ENCODE measurements at regions not wholly inside any gene's neighbourhood (a gene's known extent, or its start where the extent isn't known, plus 50 kb on each side); places are given as distances from the start of the nearest gene placed in this dataset.
"Not testable (repeated sequence)": the region's sequence is repeated elsewhere in the genome, so short reads cannot be mapped to it uniquely, and the experiment has no call there.

DNA sequence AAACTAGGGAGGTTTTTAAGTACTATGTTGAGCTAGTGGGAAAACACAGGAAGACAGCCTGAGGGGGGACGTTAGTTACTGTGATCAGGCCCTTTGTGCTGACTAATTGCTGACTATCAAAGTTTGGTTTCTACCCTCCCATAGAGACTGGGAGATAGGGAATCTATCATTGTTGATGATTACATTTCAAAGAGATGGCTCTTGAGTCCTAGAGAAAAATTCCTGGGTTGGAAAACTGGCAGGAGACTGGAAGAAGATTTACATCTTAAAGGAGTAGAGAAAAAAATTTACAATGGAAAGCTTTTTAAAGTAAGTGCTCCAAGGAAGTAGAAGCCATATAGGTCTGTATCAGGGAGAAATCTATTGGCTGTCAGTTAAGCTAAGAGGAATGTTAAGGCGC, 522.0 kb upstream of the KLHL1 start:
- DNase-seq (ENCODE audit: low spot score): no peak

DNA sequence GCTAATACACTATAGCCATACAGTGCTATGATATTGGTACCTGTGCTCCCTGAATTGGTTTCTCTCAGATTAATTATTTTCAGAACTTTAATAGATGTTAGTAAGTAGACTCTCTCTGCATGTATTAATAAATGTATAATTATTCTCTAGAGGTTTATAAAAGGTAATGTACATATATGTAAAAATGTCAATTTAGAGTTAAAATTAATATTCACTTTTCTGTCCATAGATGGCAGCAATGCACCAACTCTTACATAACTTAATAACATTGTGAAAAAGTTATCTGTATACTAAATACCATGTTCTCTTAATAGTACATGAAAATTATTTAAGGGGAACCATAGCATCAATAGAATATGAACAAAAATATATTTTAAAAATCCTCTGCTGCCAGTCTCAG, 515.0 kb upstream of the KLHL1 start:
- DNase-seq (ENCODE audit: low spot score): no peak

DNA sequence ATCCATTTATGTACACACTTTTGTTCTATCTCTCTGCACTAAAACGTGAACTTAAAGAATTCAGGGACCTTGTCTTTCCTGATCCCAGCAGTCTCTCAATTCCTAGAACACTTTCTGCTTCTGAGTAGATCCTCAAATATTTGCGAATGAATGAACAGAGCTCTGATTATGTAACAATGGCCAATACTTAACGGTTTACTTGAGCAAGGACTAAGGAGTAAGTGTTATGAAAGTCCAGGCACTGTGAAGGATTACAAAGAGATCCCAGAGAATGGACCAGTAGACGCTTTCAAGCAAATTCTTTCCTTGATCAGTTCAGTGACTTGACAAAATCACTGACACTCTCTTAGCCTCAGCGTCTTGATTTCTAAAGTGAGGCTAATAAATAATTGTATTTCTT, 514.5 kb upstream of the KLHL1 start:
- no peak for DNase-seq (ENCODE audit: low spot score)

DNA sequence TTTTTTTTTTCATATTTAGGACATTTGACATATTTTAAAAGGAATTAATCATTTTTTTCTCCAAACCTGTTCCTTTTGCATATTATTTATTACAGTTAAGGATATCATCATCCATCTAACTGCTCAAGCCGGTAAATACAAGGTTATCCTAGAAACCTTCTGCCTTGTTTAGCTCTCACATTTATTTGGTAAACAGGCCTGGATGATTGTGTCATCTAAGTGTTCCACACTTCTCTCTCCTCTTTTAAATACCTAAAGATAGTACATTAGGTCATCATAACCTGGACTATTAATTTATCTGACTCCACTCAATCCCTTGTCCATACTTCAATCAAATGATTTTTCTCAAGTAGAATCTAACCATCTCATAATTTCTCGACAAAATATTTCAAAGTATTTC, 511.7 kb upstream of the KLHL1 start:
- no peak for DNase-seq (ENCODE audit: low spot score)

DNA sequence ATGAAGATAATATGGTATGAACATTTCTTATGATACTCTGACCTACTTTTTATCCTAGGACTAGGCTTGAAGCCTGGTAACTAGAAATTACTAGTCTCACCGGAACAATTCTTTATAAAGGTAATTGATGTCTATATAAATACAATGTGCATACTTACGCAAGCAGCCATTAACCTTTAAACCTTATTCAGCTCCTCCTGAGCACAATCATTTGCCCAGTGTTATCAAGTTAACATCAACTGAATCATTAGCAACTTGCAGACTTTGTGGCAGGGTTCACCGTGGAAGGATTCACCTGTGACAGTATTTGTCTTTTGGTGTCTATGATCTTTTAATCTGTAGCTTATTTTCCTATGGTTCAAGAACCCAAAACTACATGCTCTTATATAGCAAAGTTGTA, 508.6 kb upstream of the KLHL1 start:
- no peak for DNase-seq (ENCODE audit: low spot score)

DNA sequence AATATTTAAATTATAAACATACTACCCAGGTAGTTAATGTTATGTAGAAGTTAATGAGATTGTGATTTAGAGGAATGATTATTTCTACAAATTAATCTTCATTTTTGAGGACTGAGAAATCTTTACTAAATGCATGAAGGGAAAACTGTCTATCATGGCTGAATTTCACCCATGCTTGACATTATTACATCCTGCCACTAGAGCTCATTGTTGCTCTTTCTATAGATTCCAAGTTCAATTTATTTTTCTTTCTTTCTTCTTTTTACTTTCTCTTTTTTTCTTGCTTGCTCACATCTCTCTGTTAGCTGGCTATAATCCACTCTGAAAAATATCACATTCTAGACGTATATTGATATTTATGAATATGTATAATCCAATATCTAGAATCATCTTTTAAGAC, 505.0 kb upstream of the KLHL1 start:
- DNase-seq (ENCODE audit: low spot score): no peak

DNA sequence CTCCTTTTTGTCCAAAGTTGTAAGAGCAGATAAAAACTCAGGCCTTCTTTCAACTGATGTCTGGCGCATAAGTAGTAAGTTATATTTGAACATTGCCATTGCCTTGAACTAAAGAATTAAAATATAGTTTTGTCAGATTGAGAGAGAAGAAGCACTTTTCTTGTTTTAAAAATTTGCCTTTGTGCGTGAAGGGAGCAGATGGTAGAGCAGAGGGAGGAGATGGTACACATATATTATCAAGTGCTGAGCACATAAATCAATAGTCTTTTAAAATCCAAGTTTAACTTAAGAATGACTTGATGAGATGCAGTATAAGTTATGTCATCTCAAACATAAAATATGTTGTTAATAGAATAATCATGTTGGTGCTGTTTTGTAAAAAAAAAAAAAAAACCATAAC, 504.6 kb upstream of the KLHL1 start:
- DNase-seq (ENCODE audit: low spot score): no peak

DNA sequence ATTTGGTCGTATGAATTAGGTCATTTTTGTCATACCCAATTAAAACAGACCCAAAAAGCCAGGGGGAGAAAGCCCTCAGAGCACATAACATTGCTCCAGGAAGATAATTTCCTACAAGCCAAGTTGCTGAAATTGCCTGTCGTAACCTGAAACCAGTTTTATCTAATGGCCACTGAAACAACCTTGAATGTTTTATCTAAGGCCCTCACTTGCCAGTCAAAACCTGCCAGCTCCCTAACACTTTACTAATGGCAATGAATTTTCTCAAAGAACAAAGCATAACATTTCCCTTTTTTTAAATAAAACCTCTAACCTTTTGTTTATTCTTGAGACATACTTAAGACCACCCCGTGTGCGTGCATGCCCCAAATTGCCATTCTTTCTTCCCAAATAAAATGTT, 496.2 kb upstream of the KLHL1 start:
- no peak for DNase-seq (ENCODE audit: low spot score)

DNA sequence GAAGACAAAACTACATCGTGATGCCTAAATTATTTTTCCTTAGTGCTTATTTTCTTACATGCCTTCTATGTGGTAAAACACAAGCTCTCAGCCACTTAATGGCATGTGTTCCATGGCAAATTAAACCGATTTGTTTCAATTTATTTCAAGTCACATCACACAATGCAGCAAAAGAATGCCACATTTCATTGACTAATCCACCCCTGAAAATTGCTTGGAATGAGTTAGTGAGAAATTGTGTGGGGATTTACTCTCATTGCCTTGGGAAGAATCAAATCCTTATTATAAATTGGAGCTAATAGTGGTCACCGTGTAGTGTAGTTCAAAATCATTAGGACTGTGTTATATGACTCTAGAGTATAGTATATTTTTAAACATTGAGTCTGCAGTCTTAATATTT, 485.5 kb upstream of the KLHL1 start:
- DNase-seq (ENCODE audit: low spot score): no peak

DNA sequence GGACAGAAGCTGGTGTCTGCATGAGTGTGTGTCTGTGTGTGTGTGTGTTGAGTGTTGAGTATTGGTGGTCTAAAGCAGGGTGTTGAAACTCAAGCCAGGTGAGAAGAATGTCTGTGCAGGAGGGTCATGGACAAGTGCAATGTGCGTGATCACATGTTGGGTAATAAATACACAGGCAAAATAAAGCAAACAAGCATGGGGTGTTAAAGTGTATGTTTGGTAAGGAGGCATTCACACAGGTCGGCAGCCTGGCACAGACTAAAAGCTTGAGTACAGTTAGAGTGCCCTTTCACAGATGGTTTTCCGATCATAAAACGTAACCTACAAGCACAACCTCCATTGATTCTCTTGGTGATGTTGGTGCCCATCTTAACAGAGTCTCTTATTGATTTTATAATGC, 476.9 kb upstream of the KLHL1 start:
- DNase-seq (ENCODE audit: low spot score): no peak

DNA sequence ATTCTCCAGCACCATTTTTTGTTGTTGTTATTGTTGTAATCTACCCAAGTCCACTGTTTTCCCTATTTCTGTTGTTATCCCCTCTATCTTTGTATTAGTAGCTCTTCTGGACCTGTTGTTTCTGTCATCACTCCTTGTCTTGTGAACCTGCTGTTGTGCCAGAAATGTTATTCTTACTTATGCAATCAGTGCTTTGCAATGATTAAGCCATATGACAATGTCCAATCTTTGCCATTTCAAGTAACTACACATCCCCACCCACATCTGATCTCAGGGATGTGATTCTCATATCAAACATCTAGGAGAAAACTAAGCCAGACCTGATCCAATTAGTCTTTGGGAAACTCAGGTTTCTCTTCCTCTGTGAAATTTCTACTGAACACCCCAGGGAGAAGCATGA, 472.6 kb upstream of the KLHL1 start:
- DNase-seq (ENCODE audit: low spot score): no peak

DNA sequence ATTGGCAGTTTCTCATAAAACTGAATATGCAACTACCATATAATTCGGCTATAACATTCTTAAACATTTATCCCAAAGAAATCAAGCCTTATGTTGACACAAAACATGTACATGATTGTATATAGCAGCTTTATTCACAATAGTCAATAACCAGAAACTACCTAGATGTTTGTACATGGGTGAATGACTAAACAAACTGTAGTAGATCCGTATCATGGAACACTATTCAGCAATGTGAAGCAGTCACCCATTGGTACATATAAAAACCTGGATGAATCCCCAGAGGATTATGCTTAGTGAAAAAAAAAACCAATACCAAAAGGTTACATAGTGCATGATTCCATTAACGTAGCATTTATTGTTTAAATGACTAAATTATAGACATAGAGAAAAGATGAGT, 471.7 kb upstream of the KLHL1 start:
- no peak for DNase-seq (ENCODE audit: low spot score)

DNA sequence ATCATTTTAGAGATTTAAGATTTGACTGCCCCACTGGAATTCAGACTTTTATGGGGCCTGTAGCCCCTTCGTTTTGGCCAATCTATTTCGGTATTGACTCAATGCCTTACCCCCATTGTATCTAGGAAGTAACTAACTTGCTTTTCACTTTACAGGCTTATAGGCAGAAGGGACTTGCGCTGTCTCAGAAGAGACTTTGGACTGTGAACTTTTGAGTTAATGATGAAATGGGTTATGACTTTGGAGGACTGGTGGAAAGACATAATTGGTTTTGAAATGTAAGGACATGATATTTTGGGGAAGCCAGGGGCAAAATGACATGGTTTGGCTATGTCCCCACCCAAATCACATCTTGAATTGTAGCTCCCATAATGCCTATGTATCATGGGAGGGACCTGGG, 463.0 kb upstream of the KLHL1 start:
- no peak for DNase-seq (ENCODE audit: low spot score)

DNA sequence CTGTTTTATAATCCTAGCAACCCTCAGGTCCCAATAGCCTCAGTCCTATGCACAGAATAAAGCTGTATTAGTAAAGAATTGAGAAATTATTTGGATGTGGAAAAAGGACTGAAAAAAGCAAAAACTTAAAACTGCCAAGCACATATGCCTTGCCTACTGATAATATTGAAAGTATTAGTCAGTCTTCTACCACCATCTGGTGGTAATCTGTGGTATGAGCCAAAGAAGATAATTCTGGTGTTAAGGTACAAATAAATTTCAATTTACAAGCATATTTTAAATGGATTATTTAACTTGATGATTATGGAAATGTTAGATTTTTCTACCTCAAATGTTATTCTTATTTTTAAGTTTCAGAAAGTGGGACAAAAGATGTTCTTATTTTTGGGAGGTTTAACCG, 460.3 kb upstream of the KLHL1 start:
- no peak for DNase-seq (ENCODE audit: low spot score)

DNA sequence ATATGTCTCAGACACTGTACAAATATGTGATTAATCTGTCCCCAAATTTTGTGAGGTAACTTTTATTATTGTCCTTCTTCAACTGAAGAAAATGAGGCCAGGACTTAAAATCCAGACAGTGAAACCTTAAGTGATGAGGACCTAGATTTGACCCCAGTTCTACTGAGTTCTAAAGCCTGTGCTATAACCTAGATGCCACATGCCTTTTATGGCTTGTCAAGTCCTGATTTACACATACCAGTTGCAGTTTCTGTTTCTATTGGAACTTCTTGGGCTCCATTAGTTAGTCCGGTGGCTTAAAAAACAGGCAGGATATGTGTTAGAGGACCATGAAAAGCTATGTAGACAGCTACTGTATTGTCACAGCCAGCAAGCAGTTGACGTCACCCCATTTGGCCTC, 436.5 kb upstream of the KLHL1 start:
- no peak for DNase-seq (ENCODE audit: low spot score)

DNA sequence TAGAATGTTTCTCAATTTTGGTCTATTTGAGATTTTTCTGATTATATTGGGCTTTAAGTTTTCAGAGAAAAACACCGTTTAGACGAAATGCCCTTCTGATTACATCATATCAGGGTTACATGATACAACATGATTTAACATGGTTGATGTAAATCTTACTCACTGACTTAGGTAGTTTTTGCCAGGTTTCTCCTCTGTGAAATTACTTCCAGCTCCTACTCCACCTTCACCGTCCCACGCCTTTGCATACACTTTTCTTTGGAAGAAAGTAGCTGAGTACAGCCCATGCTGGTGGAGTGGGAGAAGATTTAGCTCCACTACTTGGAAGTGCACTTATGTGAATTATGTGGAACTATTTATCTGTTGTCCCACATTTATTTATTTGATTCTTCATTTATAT, 433.2 kb upstream of the KLHL1 start:
- no peak for DNase-seq (ENCODE audit: low spot score)

DNA sequence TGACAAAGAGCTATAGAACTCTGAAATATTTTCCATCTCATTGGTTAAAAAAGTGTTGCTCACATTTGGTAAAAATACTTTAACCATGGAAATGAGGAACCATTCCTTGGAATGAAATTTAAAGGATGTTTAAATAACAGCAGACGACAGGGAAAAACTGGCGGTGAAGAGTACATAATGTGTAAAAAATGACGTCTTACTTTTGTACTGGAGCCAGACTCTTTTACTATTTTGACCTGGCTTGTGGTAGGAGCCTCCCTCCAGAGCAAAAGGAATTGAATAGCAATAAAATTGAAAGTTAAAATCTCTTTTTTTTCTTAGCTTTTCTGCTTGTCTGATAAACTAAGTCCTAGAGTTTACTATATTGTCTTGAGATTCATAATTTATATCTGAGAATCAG, 426.2 kb upstream of the KLHL1 start:
- DNase-seq (ENCODE audit: low spot score): no peak

DNA sequence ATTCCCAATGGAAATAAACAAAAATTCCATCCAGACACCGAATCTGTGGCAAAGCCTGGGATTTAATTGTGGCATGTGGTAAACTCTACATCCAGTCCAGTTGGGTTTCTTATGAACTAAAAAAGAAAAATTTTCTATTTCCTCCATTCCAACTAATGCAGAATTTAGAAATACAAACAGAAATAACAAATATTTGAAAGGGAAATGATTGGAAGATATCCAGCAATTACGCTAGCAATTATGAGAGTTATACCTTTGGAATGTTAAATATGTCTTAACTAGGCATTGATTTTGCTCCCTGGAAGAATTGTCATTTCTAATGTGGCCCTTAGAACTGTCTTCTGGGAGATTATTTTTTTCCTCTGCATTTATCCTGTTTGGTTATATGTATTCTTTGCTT, 421.4 kb upstream of the KLHL1 start:
- no peak for DNase-seq (ENCODE audit: low spot score)

DNA sequence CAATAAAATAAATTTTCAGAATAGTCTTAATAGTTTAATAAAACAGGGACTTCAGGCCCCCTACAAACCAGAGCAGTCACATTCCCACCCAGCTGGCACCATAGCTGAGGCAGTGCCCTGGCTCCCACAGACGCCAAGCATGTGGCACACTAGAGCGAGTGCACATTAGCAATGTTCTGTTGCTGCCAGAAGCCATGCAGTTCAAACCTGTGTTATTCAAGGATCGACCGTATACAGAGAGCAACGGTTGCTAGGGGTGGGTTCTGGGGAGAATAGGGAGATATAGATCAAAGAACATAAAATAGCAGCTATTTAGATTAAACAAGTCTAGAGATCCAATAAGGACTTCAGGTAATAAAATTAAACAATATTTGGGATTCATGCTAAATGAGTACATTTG, 419.3 kb upstream of the KLHL1 start:
- no peak for DNase-seq (ENCODE audit: low spot score)

DNA sequence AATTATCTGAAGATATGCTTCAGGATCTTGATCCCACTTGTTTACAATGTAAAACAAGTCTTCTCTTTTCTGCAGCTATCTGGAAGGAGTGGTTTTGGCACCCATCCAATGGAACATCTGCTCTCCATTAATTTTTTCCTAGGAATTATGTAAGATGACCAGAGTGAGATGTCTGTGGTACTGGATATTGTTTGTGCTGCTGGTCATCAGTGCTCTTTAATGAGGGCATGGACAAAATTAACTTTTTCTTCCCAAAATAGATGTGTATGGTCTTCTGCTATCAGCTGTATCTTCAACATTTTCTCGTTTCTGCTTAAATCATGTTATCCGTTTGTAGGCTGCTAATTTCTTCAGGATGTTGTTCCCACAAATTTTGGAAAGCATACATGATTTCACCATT, 415.4 kb upstream of the KLHL1 start:
- no peak for DNase-seq (ENCODE audit: low spot score)

DNA sequence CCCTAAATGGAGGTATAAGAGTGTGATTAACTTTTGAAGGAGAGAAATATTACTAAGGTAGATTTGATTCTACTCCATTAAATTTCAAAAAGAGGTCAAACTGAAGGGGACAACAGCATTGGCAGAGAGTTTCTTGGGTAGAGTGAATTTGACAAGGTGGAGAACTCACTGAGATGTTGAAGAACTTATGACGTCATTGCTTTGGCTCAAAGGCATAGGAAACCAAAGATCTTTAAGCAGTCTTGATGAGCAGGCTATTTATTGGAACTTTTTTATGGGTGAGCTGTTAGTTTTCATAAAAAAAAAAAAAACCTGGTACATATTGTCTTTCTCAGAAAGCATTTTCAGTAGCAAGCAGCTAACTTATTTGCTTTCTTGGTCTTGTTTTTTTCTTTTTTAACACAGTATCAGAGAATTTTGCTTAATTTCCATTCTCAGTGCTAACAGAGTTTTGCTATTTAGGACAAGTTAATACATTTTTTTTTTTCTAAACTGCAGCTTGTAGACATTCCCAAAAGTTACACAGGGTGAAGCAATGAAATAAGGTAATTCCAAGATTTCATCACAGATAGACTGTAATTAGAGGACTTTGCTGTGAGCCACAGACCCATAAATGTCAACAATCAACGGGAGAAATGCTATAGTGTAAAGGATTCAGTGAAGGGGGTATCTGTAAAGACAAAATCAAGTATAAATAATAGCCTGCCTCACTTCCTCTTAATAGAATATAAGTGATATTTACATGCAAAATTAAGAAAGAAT, 412.2 kb upstream of the KLHL1 start:
- no peak for DNase-seq (ENCODE audit: low spot score)

DNA sequence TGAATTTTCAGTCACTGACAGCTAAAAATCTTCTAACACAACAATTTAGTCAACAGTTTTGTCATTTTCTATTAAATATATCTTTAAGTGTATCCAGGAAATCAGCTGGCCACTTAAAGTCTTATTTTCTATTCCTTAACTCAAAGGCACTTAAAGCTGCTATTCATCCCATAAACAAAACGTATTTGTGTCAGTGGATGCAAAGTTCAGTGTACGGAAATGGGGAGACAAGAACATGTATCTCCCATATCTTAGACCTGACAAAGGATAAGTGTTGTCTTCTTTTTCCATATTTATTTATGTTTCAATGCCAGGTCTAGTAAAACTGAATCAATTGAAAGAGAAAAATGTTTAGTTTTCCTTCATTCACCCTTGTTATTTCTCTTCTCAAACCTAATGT, 409.8 kb upstream of the KLHL1 start:
- no peak for DNase-seq (ENCODE audit: low spot score)

DNA sequence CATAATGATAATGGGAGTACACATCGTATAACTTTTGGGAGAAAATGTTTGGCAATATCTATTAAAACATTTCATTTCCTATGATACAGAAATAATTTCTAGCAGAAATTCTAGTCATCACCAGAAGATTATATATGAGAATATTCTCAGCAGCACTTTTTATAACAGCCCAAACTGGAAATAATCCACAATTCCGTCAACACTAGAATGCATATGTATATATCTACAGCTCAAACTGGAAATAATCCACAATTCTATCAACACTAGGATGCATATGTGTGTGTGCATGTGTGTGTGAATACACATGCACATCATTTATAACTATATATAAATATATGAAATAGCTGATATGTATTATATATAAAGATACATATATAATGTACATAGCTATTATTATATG, 408.0 kb upstream of the KLHL1 start:
- no peak for DNase-seq (ENCODE audit: low spot score)

DNA sequence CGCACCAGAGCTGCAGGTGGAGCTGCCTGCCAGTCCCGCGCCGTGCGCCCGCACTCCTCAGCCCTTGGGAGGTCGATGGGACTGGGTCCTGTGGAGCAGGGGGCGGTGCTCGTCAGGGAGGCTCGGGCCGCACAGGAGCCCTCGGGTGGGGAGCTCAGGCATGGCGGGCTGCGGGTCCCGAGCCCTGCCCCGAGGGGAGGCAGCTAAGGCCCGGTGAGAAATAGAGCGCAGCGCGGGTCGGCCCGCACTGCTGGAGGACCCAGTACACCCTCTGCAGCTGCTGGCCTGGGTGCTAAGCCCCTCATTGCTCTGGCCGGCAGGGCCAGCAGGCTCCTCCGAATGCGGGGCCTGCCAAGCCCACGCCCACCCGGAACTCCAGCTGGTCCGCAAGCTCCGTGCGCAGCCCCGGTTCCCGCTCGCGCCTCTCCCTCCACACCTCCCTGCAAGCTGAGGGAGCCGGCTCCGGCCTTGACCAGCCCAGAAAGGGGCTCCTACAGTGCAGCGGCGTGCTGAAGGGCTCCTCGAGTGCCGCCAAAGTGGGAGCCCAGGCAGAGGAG, 403.7 kb upstream of the KLHL1 start:
- DNase-seq (ENCODE audit: low spot score): not testable (repeated sequence)
